H7 (cell line): ENCODE measurements at regions not wholly inside any gene's neighbourhood (a gene's known extent, or its start where the extent isn't known, plus 50 kb on each side); places are given as distances from the start of the nearest gene placed in this dataset.

ENCODE experiments used
- DNase-seq: peaks from one replicate; pipeline ENCODE4 v3.0.0; 2012
- H3K27me3 ChIP-seq: 2 replicates; pipeline ENCODE4 v1.6.0; 2011; ENCODE audit warnings: mild to moderate bottlenecking, low read length; ENCODE audit not compliant: control insufficient read depth, insufficient read depth
- H3K36me3 ChIP-seq: replicated peaks from 2 replicates; pipeline ENCODE4 v1.5.1; 2011; ENCODE audit warnings: low read length; ENCODE audit not compliant: control insufficient read depth, insufficient read depth
- H3K4me3 ChIP-seq: 2 replicates; pipeline ENCODE4 v1.5.1; 2011; ENCODE audit warnings: low read depth, mild to moderate bottlenecking, control low read depth, low read length, moderate library complexity; ENCODE audit not compliant: insufficient read depth

DNA sequence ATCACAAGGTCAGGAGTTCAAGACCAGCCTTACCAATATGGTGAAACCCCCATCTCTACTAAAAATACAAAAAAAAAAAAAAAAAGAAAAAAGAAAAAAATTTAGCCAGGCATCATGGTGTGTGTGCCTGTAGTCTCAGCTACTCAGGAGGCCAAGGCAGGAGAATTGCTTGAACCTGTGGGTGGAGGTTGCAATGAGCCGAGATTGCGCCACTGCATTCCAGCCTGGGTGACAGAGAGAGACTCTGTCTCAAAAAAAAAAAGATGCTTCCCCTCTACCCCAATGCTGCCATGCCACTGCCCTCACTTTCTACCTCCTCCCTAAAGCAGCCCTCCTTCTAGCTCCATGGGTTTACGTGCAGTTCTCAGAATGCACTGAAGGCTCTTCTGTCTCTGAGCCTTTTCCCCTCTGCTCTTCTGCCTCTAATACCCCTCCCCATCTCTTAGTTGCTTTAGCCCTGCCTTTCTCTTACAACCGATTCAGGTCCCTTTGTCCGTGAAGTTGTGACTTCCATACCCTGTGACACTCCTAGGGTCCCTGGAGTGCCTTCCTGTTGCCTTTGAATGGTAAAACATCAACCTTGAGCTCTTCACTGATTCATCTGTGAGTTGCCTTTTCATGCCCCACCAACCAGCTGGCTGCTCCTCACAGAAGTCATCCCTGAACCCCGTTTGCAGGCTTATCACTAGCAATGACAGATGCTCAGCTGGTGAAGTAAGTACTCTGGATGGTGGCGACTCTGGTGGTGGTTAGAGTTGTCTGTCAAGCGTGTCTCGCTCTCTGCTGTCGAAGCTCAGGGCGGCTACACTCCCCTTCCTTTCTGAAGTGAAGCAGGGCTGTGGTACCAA, 234.9 kb downstream of the RHOU start:
- no peak for DNase-seq
- H3K36me3 ChIP-seq, result no peaks in the 10 kb centered on the region
- no peak overlapping the region for H3K4me3 ChIP-seq
- no peaks in the 10 kb centered on the region for H3K27me3 ChIP-seq

DNA sequence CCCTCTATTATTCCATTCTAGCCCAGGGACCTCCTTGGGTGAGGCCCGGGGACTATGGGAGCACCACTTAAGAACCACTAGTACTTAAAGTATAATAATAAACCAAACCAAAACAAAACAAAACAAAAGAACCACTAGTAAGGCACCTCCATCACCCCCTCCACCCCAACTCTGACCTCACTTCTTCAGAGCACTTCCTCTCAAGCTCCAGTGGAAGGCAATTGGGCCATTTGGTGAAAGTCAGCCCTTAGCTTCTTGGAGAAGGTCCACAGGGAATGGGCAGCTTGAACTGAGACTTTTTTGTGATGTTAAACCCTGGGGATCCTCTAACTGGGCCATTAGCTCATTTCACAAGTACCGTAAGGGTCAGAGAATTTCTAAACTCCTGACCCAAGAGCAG, 237.3 kb downstream of the RHOU start:
- DNase-seq, result peak; percentile 9
- Histone ChIP-seq H3K4me3 (no peak overlapping the region), H3K27me3 (no peaks in the 10 kb centered on the region), H3K36me3 (no peaks in the 10 kb centered on the region)

DNA sequence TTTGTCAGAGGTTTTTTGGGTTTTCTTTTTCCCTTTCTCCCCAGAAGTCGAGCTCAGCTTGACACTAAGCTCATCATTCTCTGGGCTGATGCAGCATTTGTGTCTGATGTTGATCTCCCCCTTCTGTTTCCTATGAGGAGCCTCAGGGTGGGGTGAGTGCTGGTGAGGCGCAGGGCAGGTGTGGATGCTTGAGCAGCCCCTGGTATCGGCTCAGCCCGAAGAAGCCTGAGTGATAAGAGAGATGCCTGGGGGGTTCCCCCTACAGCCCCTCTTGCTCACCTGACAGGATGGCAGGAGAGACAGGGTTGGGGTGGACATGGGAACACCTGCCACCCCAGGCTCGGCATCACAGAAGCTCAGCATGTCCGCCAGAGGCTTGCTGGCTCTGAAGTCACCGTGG, 239.0 kb downstream of the RHOU start:
- peak; percentile 19 for DNase-seq
- Histone ChIP-seq H3K36me3 (no peaks in the 10 kb centered on the region), H3K27me3 (no peaks in the 10 kb centered on the region), H3K4me3 (no peak overlapping the region)

DNA sequence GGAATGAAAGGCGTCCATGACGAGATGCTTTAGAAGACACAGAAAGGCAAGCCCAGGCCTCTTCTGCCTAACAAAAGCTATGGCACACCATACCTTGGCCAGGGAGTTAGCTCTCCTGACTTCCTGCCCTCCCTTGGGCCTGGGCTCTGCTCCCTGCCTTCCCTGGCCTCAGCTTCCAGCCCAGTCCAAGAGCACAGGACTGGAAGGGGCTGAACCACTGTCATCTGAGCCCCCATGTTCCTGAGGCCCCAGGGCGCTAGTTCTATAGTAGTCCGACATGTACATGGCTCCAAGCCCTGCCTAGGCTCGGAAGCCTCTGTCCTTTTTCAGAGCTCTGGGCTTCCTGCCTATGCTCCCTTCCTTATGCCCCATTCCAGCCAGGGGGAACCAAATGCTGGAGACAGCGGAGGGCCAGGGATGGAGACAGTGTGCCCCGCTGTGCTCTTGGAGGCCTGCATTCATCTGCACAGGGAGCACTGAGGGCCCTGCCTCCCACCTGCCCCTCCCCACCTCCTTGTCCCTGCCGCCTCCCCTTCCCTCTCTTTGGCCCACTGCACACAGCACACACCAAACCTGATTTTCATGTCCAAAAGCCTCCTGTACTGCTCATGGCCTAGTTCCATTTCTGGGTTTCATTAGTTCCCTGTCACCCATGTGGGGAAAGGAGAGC, 240.1 kb downstream of the RHOU start:
- peak; percentile 18 for DNase-seq
- Histone ChIP-seq H3K27me3 (no peaks in the 10 kb centered on the region), H3K4me3 (no peak overlapping the region), H3K36me3 (no peaks in the 10 kb centered on the region)

DNA sequence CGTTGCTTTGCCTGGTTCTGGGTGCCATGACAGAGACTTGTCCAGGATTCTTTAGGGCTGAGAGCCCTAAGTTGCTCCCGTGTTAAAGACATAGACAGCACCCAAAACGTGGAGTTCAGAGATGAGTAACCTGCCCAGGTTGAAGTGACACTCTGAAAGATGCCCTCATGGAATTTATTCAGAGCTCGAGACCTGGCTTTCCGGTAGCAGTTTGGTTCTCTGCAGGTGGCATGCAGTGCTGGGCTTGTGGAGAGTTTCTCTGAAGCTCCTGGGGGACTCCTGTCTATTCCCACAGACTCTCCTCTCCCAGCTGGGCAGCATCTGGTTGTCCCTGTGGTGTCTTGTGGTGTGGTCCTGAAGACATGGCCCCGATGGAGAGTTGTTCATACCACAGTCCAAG, 241.0 kb downstream of the RHOU start:
- DNase-seq, result peak; percentile 17
- H3K4me3 ChIP-seq, result no peak overlapping the region
- no peaks in the 10 kb centered on the region for H3K36me3 ChIP-seq
- H3K27me3 ChIP-seq, result no peaks in the 10 kb centered on the region

DNA sequence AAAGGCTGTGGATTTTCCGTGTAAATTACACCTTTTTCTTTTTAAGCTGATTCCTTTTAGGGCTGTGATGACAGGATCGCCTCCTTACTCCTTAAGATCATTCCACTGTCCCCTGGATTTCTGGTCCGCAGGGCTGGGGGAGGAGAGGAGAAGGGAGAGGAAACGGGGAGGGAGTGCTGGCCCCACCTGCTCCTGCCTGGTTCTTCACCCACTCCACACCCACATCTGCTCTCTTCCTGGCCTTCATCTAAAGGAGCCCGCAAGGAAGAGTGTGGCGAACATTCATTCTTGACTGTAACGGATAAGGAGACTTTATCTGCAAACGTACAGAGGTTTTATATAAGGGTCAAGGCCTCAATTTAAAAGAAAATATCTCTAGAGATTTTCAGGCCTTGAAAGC, 242.0 kb downstream of the RHOU start:
- Histone ChIP-seq H3K4me3 (no peak overlapping the region), H3K27me3 (no peaks in the 10 kb centered on the region), H3K36me3 (no peaks in the 10 kb centered on the region)
- DNase-seq, result no peak

DNA sequence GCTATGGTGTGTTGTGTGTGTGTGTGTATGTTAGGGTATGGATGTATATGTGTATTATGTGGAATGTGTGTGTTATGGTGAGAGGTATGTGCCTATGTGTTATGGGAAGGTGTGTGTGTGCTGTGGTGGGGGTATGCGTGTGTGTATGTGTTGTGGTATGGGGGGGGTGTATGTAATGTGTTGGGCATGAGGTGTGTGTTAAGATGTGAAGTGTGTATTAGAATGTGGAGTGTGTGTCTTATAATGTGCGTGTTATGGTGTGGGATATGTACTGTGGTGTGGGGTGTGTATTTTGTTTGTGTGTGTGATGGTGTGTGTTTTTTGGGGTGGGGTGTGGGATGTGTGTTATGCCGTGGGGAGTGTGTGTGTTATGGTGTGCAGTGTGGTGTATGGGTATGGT, 242.5 kb downstream of the RHOU start:
- H3K27me3 ChIP-seq, result no peaks in the 10 kb centered on the region
- H3K36me3 ChIP-seq, result no peaks in the 10 kb centered on the region
- no peak for DNase-seq
- no peak overlapping the region for H3K4me3 ChIP-seq

DNA sequence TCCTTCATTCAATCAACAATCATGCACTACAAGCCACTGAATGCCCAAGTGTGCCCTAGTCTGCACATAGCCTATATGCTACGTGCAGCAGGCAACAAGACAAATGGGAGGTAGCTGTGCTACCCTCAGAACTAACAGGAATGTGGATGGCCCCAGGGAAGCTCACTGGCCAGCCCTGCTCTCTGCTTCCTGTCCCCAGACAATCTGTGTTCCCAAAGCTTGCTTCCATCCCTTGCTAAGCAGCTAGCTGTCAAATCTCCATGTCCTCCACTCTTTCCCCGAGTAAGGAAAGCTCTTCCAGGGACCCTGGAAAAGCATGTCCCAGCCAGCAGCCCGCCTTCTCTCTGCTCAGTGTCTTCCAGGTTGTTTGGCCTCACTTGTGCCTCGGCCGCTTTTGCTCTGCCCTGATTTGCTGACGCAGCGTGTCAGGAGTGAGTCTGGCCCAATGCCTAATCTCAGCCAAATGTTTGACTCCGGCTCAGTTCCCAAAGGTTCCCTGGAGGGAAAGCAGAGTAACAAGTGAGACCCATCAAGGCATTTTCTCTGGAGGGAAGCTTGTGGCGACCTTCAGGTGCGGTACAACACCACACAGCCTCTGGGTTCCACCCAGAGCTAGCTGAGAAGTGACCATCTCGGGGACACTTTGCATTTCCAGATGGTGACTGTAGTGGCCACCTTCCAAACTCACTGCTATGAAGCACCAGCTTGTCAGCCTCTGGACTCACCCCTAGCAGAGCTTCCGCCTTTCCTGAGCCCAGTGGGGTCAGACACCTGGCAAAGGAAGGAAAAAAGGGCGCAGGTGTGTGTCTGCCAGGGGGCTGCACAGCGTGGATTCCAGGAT, 243.4 kb downstream of the RHOU start:
- H3K36me3 ChIP-seq, result no peaks in the 10 kb centered on the region
- DNase-seq, result peak; percentile 54
- H3K4me3 ChIP-seq, result no peak overlapping the region
- no peaks in the 10 kb centered on the region for H3K27me3 ChIP-seq

DNA sequence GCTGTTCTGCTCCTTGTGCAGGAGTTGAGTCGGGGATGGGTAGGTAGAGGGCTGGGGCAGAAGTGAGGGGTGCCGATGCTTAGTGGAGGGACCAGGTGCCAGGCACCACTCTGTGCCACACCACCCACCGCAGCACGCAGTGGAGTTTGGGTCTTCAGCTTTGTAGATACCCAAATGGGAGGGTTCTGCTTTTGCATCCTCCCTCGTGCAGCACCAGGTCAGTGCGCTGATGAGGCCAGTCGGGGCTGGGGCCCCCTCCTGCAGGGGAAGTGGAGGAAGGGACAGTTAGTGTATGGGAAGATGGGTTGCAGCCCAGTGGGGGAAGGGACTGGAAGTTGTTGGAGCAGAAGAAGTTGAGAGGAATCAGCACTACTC, 244.0 kb downstream of the RHOU start:
- Histone ChIP-seq H3K36me3 (no peaks in the 10 kb centered on the region), H3K4me3 (no peak overlapping the region), H3K27me3 (no peaks in the 10 kb centered on the region)
- DNase-seq, result no peak

DNA sequence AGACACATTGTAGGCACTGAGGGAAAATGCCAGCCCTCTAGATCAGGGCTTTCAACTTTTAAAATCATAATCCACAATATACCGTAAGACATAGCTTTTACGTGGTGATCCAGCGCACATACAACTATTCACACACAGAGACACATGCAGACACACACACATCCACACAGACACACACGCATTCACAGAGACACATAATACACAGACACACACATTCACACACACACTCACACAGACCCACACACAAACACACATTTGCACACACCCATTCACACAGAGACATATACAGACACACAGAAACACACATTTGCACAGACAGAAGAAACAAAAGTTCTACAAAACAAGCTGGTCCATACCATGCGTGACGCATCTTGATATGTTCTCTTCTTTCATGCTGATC, 244.5 kb downstream of the RHOU start:
- DNase-seq, result no peak
- H3K36me3 ChIP-seq, result no peaks in the 10 kb centered on the region
- H3K4me3 ChIP-seq, result no peak overlapping the region
- H3K27me3 ChIP-seq, result no peaks in the 10 kb centered on the region

DNA sequence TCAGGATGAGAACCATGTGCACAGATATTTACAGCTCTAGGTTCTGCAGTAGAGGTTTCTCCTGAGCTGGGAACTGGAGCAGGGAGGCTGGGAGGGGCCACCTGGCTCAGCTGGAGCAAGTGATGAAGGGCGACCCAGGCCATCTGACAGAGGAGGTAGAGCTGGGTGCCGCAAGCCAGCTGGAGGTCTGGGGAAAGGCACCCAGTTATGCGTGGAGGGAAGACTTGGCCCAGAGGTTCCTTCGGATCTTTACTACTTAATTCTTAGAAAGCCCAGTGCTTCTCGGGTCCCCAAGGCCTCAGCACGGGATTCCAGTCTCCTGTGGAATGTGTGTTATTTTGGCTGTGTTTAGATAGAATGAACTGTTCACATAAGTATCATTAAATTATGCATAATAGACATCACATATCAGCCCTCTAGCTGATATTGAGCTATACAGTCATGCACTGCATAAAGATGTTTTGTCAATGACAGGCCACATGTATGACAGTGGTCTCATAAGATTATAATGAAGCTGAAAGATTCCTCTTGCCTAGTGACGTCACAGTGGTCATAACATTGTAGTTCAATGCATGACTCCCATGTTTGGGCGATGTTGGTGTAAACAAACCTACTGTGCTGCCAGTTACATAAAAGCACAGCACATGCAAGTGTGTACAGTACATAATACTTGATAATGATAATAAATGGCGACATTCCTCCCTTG, 245.1 kb downstream of the RHOU start:
- peak; percentile 8 for DNase-seq
- Histone ChIP-seq H3K36me3 (no peaks in the 10 kb centered on the region), H3K4me3 (no peak overlapping the region), H3K27me3 (no peaks in the 10 kb centered on the region)

DNA sequence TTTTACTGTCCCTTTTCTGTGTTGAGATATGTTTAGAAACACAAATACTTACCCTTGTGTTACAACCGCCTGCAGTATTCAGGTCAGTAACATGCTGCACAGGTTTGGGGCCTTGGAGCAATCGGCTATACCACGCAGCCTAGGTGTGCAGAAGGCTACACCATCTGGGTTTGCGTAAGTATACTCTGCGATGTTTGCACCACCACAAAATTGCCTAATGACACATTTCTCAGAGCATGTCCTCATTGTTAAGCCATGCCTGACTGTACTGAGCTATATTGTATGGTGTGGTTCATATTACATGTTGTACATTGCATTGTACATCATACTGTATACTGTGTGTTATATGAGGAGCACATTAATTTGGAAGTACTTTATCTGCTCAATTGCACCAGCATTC, 247.4 kb downstream of the RHOU start:
- no peak for DNase-seq
- H3K4me3 ChIP-seq, result no peak overlapping the region
- no peaks in the 10 kb centered on the region for H3K36me3 ChIP-seq
- H3K27me3 ChIP-seq, result no peaks in the 10 kb centered on the region

DNA sequence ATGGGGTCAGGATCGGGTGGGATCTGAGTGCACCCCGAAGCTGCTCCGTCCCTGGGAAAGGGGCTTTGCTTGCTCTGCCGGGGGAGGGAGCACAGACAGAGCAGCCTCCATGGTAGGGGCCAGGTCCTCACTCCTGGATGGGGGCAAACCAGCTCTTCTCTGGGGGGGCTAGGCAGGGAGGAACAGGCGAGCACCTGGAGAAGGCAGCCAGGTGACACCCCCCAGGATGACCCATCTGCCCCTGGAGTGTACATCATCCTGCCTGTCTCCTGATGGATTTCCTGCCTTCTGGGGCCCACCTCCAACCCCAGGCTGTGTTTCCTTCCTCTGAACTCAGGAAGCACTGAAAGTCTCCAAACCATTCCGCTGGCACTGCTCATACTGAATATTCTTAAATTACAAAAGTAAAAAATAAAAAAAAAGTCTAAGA, 248.0 kb downstream of the RHOU start:
- H3K36me3 ChIP-seq, result no peaks in the 10 kb centered on the region
- DNase-seq, result no peak

DNA sequence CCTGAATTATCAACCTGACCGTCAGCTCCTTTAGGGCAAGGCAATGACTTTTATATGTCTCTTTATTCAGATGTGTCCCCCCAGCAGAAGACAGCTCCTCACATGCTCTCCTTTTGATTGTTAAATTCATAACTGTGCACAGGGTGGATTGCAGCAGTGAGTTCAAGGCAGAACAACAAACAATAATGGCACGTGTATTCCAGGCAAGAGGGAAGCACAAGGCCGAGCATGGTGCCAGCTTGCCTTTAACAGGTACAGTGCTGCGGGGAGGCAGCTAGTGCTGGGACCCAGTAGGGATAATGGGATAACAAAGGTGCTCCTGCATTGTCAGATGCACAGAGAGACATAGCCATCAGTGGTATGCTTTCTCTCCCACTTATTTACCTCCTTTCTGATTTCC, 248.4 kb downstream of the RHOU start:
- no peaks in the 10 kb centered on the region for H3K36me3 ChIP-seq
- no peaks in the 10 kb centered on the region for H3K27me3 ChIP-seq
- H3K4me3 ChIP-seq, result no peak overlapping the region
- no peak for DNase-seq

More for the DNA sequence above, 248.0 kb downstream of the RHOU start:
- Histone ChIP-seq H3K4me3 (no peak overlapping the region), H3K27me3 (no peaks in the 10 kb centered on the region)
